ENCODE measurements at regions not wholly inside any gene's neighbourhood (a gene's known extent, or its start where the extent isn't known, plus 50 kb on each side); places are given as distances from the start of the nearest gene placed in this dataset.

GRCh38 chr3:30077746-30078145, 528.7 kb upstream of the TGFBR2 start:
- no peak for DNase-seq (ENCODE audit: low spot score)
- Histone ChIP-seq H3K36me3 (no peaks in the 10 kb centered on the region), H3K4me3 (no peak overlapping the region), H3K27me3 (replicated peaks; ENCODE audit: insufficient read depth) (no peaks in the 10 kb centered on the region), H3K27ac (no peak overlapping the region), H3K9me3 (no peaks in the 10 kb centered on the region), H3K4me1 (replicated peaks) (no peaks in the 10 kb centered on the region)
- intact Hi-C loops (cut with DNase I): no loop called here
- TF ChIP-seq POLR2AphosphoS5 (IDR thresholded peaks at IDR 0.05) (no peak), CTCF (IDR thresholded peaks at IDR 0.05) (no peak), POLR2A (IDR thresholded peaks at IDR 0.05) (no peak)
- WGBS: 78% methylated on average over 2 of the region's 2 CpGs

- Histone ChIP-seq H3K36me3 (no peaks in the 10 kb centered on the region), H3K27ac (no peak overlapping the region), H3K4me1 (replicated peaks) (no peaks in the 10 kb centered on the region), H3K27me3 (replicated peaks; ENCODE audit: insufficient read depth) (no peaks in the 10 kb centered on the region), H3K9me3 (no peaks in the 10 kb centered on the region), H3K4me3 (no peak overlapping the region)
- intact Hi-C loops (cut with DNase I): no loop called here
- DNase-seq (ENCODE audit: low spot score): no peak
- TF ChIP-seq POLR2AphosphoS5 (IDR thresholded peaks at IDR 0.05) (no peak), CTCF (IDR thresholded peaks at IDR 0.05) (no peak), POLR2A (IDR thresholded peaks at IDR 0.05) (no peak)
- 66% methylated on average over 2 of the region's 2 CpGs for WGBS
These were observed 527.7 kb upstream of the TGFBR2 start for GRCh38 chr3:30078736-30079135.

GRCh38 chr3:30081904-30082303, 524.5 kb upstream of the TGFBR2 start:
- TF ChIP-seq POLR2AphosphoS5 (IDR thresholded peaks at IDR 0.05) (no peak), CTCF (IDR thresholded peaks at IDR 0.05) (no peak), POLR2A (IDR thresholded peaks at IDR 0.05) (no peak)
- no peak overlapping the region for H3K27ac ChIP-seq
- H3K36me3 ChIP-seq: no peaks in the 10 kb centered on the region
- DNase-seq (ENCODE audit: low spot score): no peak
- H3K4me3 ChIP-seq: no peak overlapping the region
- H3K9me3 ChIP-seq: no peaks in the 10 kb centered on the region
- intact Hi-C loops (cut with DNase I): no loop called here
- H3K27me3 ChIP-seq (replicated peaks; ENCODE audit: insufficient read depth): no peaks in the 10 kb centered on the region
- 77% methylated on average over 3 of the region's 3 CpGs for WGBS
- H3K4me1 ChIP-seq (replicated peaks): no peaks in the 10 kb centered on the region

- Histone ChIP-seq H3K27me3 (replicated peaks; ENCODE audit: insufficient read depth) (no peaks in the 10 kb centered on the region), H3K9me3 (no peaks in the 10 kb centered on the region), H3K36me3 (no peaks in the 10 kb centered on the region), H3K4me1 (replicated peaks) (no peaks in the 10 kb centered on the region), H3K27ac (no peak overlapping the region), H3K4me3 (no peak overlapping the region)
- WGBS: 70% methylated on average over 7 of the region's 7 CpGs
- DNase-seq (ENCODE audit: low spot score): no peak
- TF ChIP-seq POLR2AphosphoS5 (IDR thresholded peaks at IDR 0.05): no peak
- no peak for TF ChIP-seq CTCF (IDR thresholded peaks at IDR 0.05)
- no peak for TF ChIP-seq POLR2A (IDR thresholded peaks at IDR 0.05)
- intact Hi-C loops (cut with DNase I): no loop called here
These were observed 523.7 kb upstream of the TGFBR2 start for GRCh38 chr3:30082652-30083051.

GRCh38 chr3:30083315-30083714, 523.1 kb upstream of the TGFBR2 start:
- no peak for DNase-seq (ENCODE audit: low spot score)
- intact Hi-C loops (cut with DNase I): no loop called here
- H3K27me3 ChIP-seq (replicated peaks; ENCODE audit: insufficient read depth): no peaks in the 10 kb centered on the region
- TF ChIP-seq POLR2A (IDR thresholded peaks at IDR 0.05): no peak
- no peak for TF ChIP-seq POLR2AphosphoS5 (IDR thresholded peaks at IDR 0.05)
- no peak for TF ChIP-seq CTCF (IDR thresholded peaks at IDR 0.05)
- no peaks in the 10 kb centered on the region for H3K36me3 ChIP-seq
- H3K4me1 ChIP-seq (replicated peaks): no peaks in the 10 kb centered on the region
- H3K9me3 ChIP-seq: no peaks in the 10 kb centered on the region
- WGBS: 46% methylated on average over 4 of the region's 4 CpGs
- no peak overlapping the region for H3K4me3 ChIP-seq
- no peak overlapping the region for H3K27ac ChIP-seq
